ENCODE measurements at regions not wholly inside any gene's neighbourhood (a gene's known extent, or its start where the extent isn't known, plus 50 kb on each side); places are given as distances from the start of the nearest gene placed in this dataset.

GRCh38 chr1:5485436-5485835 is 506.8 kb downstream of the NPHP4 start:
- ChIA-PET CTCF (interaction anchor here (0.5 to 0.6 kb wide), 2 partner anchors 286 to 720 kb away, joined by 3 read pairs; no protein-coding TSS in a partner anchor), POLR2A (no interaction called here)
- no peaks in the 10 kb centered on the region for H3K36me3 ChIP-seq (ENCODE audit: control insufficient read depth, insufficient read depth, low read length)
- no TSS peak for BruUV-seq (replicated peaks)
- no peaks in the 10 kb centered on the region for H3K4me1 ChIP-seq
- Mint-ChIP-seq H3K27ac (ENCODE audit: unreplicated experiment) (no peak overlapping the region), H3K36me3 (ENCODE audit: insufficient read depth, unreplicated experiment) (no peaks in the 10 kb centered on the region), H3K27me3 (ENCODE audit: insufficient read depth, unreplicated experiment) (peaks cover 14% of the 10 kb centered on the region), H3K9me3 (ENCODE audit: unreplicated experiment) (no peaks in the 10 kb centered on the region), H3K4me3 (ENCODE audit: unreplicated experiment) (no peak overlapping the region), H3K4me1 (ENCODE audit: low read depth, unreplicated experiment) (no peaks in the 10 kb centered on the region)
- no peak for DNase-seq
- H3K9me3 ChIP-seq = no peaks in the 10 kb centered on the region
- intact Hi-C loops (cut with micrococcal nuclease; ENCODE audit: unreplicated experiment) = no loop called here
- H3K27me3 ChIP-seq (replicated peaks; ENCODE audit: control insufficient read depth, insufficient read depth, low read length) = no peaks in the 10 kb centered on the region
- TF ChIP-seq CTCF (IDR thresholded peaks at IDR 0.05; ENCODE audit: insufficient read depth in 1 of 2, low read depth in 1 of 2, low read length in 1 of 2, severe bottlenecking in 1 of 2, unreplicated experiment in 1 of 2) = no peak
- H3K4me3 ChIP-seq (ENCODE audit: low read depth, low read length) = no peak overlapping the region

- Histone ChIP-seq H3K36me3 (ENCODE audit: control insufficient read depth, insufficient read depth, low read length) (no peaks in the 10 kb centered on the region), H3K4me3 (ENCODE audit: low read depth, low read length) (no peak overlapping the region), H3K4me1 (no peaks in the 10 kb centered on the region), H3K27me3 (replicated peaks; ENCODE audit: control insufficient read depth, insufficient read depth, low read length) (no peaks in the 10 kb centered on the region), H3K9me3 (no peaks in the 10 kb centered on the region)
- no TSS peak for BruUV-seq (replicated peaks)
- ChIA-PET POLR2A (no interaction called here), CTCF (interaction anchor here (0.5 kb wide), 1 partner anchor 720 kb away, joined by 3 read pairs; no protein-coding TSS in a partner anchor)
- intact Hi-C loops (cut with micrococcal nuclease; ENCODE audit: unreplicated experiment) = no loop called here
- H3K27ac Mint-ChIP-seq (ENCODE audit: unreplicated experiment) = no peak overlapping the region
- H3K9me3 Mint-ChIP-seq (ENCODE audit: unreplicated experiment) = no peaks in the 10 kb centered on the region
- H3K4me1 Mint-ChIP-seq (ENCODE audit: low read depth, unreplicated experiment) = no peaks in the 10 kb centered on the region
- no peak for TF ChIP-seq CTCF (IDR thresholded peaks at IDR 0.05; ENCODE audit: insufficient read depth in 1 of 2, low read depth in 1 of 2, low read length in 1 of 2, severe bottlenecking in 1 of 2, unreplicated experiment in 1 of 2)
- no peaks in the 10 kb centered on the region for H3K36me3 Mint-ChIP-seq (ENCODE audit: insufficient read depth, unreplicated experiment)
- no peak overlapping the region for H3K4me3 Mint-ChIP-seq (ENCODE audit: unreplicated experiment)
- peaks cover 14% of the 10 kb centered on the region for H3K27me3 Mint-ChIP-seq (ENCODE audit: insufficient read depth, unreplicated experiment)
- no peak for DNase-seq
Measured at GRCh38 chr1:5484451-5485165, 507.6 kb downstream of the NPHP4 start.

- Histone ChIP-seq H3K4me1 (no peaks in the 10 kb centered on the region), H3K4me3 (ENCODE audit: low read depth, low read length) (no peak overlapping the region), H3K9me3 (no peaks in the 10 kb centered on the region), H3K27me3 (replicated peaks; ENCODE audit: control insufficient read depth, insufficient read depth, low read length) (no peaks in the 10 kb centered on the region), H3K36me3 (ENCODE audit: control insufficient read depth, insufficient read depth, low read length) (no peaks in the 10 kb centered on the region)
- H3K27me3 Mint-ChIP-seq (ENCODE audit: insufficient read depth, unreplicated experiment) = peaks cover 24% of the 10 kb centered on the region
- CTCF ChIA-PET = no interaction called here
- no peaks in the 10 kb centered on the region for H3K9me3 Mint-ChIP-seq (ENCODE audit: unreplicated experiment)
- no peaks in the 10 kb centered on the region for H3K4me1 Mint-ChIP-seq (ENCODE audit: low read depth, unreplicated experiment)
- no peak overlapping the region for H3K4me3 Mint-ChIP-seq (ENCODE audit: unreplicated experiment)
- POLR2A ChIA-PET = no interaction called here
- H3K27ac Mint-ChIP-seq (ENCODE audit: unreplicated experiment) = no peak overlapping the region
- TF ChIP-seq CTCF (IDR thresholded peaks at IDR 0.05; ENCODE audit: insufficient read depth in 1 of 2, low read depth in 1 of 2, low read length in 1 of 2, severe bottlenecking in 1 of 2, unreplicated experiment in 1 of 2) = peak in 1 of 2 experiments; percentile 10
- H3K36me3 Mint-ChIP-seq (ENCODE audit: insufficient read depth, unreplicated experiment) = no peaks in the 10 kb centered on the region
- intact Hi-C loops (cut with micrococcal nuclease; ENCODE audit: unreplicated experiment) = no loop called here
- DNase-seq = peak in 1 of 2 experiments; percentile 1
- no TSS peak for BruUV-seq (replicated peaks)
Measured at GRCh38 chr1:5481889-5482288, 510.3 kb downstream of the NPHP4 start.

All from Caco-2 (cell line).